ENCODE measurements at regions not wholly inside any gene's neighbourhood (a gene's known extent, or its start where the extent isn't known, plus 50 kb on each side); places are given as distances from the start of the nearest gene placed in this dataset.

DNA sequence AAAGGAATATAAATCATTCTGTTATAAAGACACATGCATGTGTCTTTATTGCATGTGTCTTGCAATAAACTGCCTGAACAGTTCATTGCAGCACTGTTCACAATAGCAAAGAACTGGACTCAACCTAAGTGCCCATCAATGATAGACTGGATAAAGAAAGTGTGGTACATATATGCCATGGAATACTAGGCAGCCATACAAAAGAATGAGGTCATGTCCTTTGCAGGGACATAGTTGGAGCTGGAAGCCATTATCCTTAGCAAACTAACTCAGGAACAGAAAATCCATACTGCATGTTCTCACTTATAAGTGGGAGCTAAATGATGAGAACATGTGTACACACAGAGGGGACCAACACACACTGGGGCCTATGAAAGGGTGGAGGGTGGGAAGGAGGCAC lies 63.7 kb upstream of the CHD1 start:
- TF ChIP-seq POLR2AphosphoS5 (IDR thresholded peaks at IDR 0.05; ENCODE audit: low read depth, low read length), result no peak
- TF ChIP-seq, protein P1, sequence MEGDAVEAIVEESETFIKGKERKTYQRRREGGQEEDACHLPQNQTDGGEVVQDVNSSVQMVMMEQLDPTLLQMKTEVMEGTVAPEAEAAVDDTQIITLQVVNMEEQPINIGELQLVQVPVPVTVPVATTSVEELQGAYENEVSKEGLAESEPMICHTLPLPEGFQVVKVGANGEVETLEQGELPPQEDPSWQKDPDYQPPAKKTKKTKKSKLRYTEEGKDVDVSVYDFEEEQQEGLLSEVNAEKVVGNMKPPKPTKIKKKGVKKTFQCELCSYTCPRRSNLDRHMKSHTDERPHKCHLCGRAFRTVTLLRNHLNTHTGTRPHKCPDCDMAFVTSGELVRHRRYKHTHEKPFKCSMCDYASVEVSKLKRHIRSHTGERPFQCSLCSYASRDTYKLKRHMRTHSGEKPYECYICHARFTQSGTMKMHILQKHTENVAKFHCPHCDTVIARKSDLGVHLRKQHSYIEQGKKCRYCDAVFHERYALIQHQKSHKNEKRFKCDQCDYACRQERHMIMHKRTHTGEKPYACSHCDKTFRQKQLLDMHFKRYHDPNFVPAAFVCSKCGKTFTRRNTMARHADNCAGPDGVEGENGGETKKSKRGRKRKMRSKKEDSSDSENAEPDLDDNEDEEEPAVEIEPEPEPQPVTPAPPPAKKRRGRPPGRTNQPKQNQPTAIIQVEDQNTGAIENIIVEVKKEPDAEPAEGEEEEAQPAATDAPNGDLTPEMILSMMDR (IDR thresholded peaks at IDR 0.05), result no peak
- no peak for TF ChIP-seq JUND (IDR thresholded peaks at IDR 0.05)
- no peak for TF ChIP-seq EP300 (IDR thresholded peaks at IDR 0.05; ENCODE audit: borderline replicate concordance in 1 of 2, low read depth in 1 of 2, low read length in 1 of 2)

All from SK-N-SH (cell line).